Body of pancreas (tissue), 4 donors: ENCODE measurements at regions not wholly inside any gene's neighbourhood (a gene's known extent, or its start where the extent isn't known, plus 50 kb on each side); places are given as distances from the start of the nearest gene placed in this dataset.

Source experiments
- ATAC-seq: fragments of 150-250 bp; one replicate; pipeline ENCODE4 v1.9.1; 2016
- DNase-seq, 4 donors: peaks; one replicate each; pipeline ENCODE4 v3.0.0-alpha.2; 2019
- H3K27ac ChIP-seq, 4 donors: fragments of 200-600 bp; sonication (generic); 1 replicate in 3 of 4; 2 replicates in 1 of 4; pipeline versions ENCODE4 v1.5.1 to v1.6.1; 2016 to 2019; ENCODE audit warnings: mild to moderate bottlenecking in 1 of 4, mixed read lengths in 1 of 4, moderate library complexity in 1 of 4
- H3K27me3 ChIP-seq, 2 donors: fragments of 200-600 bp; sonication (generic); one replicate each; pipeline ENCODE4 v1.6.0; 2016; ENCODE audit warnings: mild to moderate bottlenecking in 1 of 2
- H3K36me3 ChIP-seq, 2 donors: fragments of 200-600 bp; sonication (generic); replicated peaks in 1 of 2; 2 replicates each; pipeline ENCODE4 v1.5.1; 2016; ENCODE audit warnings: low read depth in 2 of 2; ENCODE audit not compliant: insufficient read depth in 1 of 2
- H3K4me1 ChIP-seq: fragments of 200-600 bp; sonication (generic); one replicate; pipeline ENCODE4 v1.6.0; 2016
- H3K4me3 ChIP-seq, 2 donors: fragments of 200-600 bp; sonication (generic); 1 replicate in 1 of 2; 2 replicates in 1 of 2; pipeline ENCODE4 v1.5.1; 2016 to 2019
- H3K9me3 ChIP-seq, 3 donors: fragments of 200-600 bp; sonication (generic); 1 replicate in 2 of 3; 2 replicates in 1 of 3; pipeline ENCODE4 v1.5.1; 2016
- CTCF ChIP-seq, 7 experiments: fragments of 450-650 bp in 4 of 7; fragments of 200-600 bp in 3 of 7; sonication (generic) in 3 of 7; IDR thresholded peaks; one replicate each; pipeline ENCODE4 v1.5.1; 2016 to 2019; ENCODE audit warnings: antibody characterized with exemption in 7 of 7
- POLR2A ChIP-seq, 3 donors: fragments of 450-650 bp; IDR thresholded peaks; one replicate each; pipeline ENCODE4 v1.6.1; 2016; ENCODE audit warnings: antibody characterized with exemption in 3 of 3, mild to moderate bottlenecking in 2 of 3
- WGBS, 2 donors: methylation state at CpG; one replicate each; pipeline ENCODE4 v1.1.5; 2017; 5-methylcytosine and 5-hydroxymethylcytosine counted together
- intact Hi-C: fragments of 100-400 bp; cut with DNase I; formaldehyde crosslinking; loops from one replicate; pipeline ENCODE4 v1.15.1; 2023

GRCh38 chr12:82054566-82054965 lies 295.4 kb upstream of the PPFIA2 start:
- no peak for ATAC-seq
- 65 to 71% methylated on average over 2 of the region's 2 CpGs for WGBS, 2 donors
- TF ChIP-seq CTCF (IDR thresholded peaks at IDR 0.05), result no peak
- TF ChIP-seq POLR2A (IDR thresholded peaks at IDR 0.05), result no peak
- no peaks in the 10 kb centered on the region for H3K9me3 ChIP-seq
- H3K27ac ChIP-seq, result no peak overlapping the region
- H3K36me3 ChIP-seq, result no peaks in the 10 kb centered on the region
- intact Hi-C loops, result no loop called here
- no peak overlapping the region for H3K4me3 ChIP-seq
- no peaks in the 10 kb centered on the region for H3K27me3 ChIP-seq
- no peak for DNase-seq
- H3K4me1 ChIP-seq, result no peaks in the 10 kb centered on the region

GRCh38 chr12:82047446-82047845 lies 288.3 kb upstream of the PPFIA2 start:
- H3K27ac ChIP-seq, result no peak overlapping the region
- WGBS, 2 donors, result 44 to 59% methylated on average over 2 of the region's 2 CpGs
- DNase-seq (no peak), ATAC-seq (no peak)
- intact Hi-C loops, result no loop called here
- no peak overlapping the region for H3K4me3 ChIP-seq
- H3K4me1 ChIP-seq, result no peaks in the 10 kb centered on the region
- no peaks in the 10 kb centered on the region for H3K36me3 ChIP-seq
- TF ChIP-seq POLR2A (IDR thresholded peaks at IDR 0.05) (no peak), CTCF (IDR thresholded peaks at IDR 0.05) (no peak)
- H3K9me3 ChIP-seq, result no peaks in the 10 kb centered on the region
- H3K27me3 ChIP-seq, result no peaks in the 10 kb centered on the region

GRCh38 chr12:82040987-82041743 lies 282.0 kb upstream of the PPFIA2 start:
- intact Hi-C loops, result no loop called here
- 47 to 61% methylated on average over 2 of the region's 2 CpGs for WGBS, 2 donors
- H3K4me3 ChIP-seq, result no peak overlapping the region
- no peaks in the 10 kb centered on the region for H3K4me1 ChIP-seq
- no peaks in the 10 kb centered on the region for H3K27me3 ChIP-seq
- TF ChIP-seq CTCF (IDR thresholded peaks at IDR 0.05), result no peak
- no peak for TF ChIP-seq POLR2A (IDR thresholded peaks at IDR 0.05)
- no peak for ATAC-seq
- H3K36me3 ChIP-seq, result no peaks in the 10 kb centered on the region
- H3K9me3 ChIP-seq, result no peaks in the 10 kb centered on the region
- no peak overlapping the region for H3K27ac ChIP-seq
- DNase-seq, result no peak

- ATAC-seq (no peak), DNase-seq (no peak)
- no peaks in the 10 kb centered on the region for H3K27me3 ChIP-seq
- TF ChIP-seq CTCF (IDR thresholded peaks at IDR 0.05), result no peak
- no peak for TF ChIP-seq POLR2A (IDR thresholded peaks at IDR 0.05)
- no peaks in the 10 kb centered on the region for H3K36me3 ChIP-seq
- H3K4me3 ChIP-seq, result no peak overlapping the region
- H3K9me3 ChIP-seq, result no peaks in the 10 kb centered on the region
- no peak overlapping the region for H3K27ac ChIP-seq
- intact Hi-C loops, result no loop called here
- H3K4me1 ChIP-seq, result no peaks in the 10 kb centered on the region
Measured at GRCh38 chr12:82034769-82035168, 275.6 kb upstream of the PPFIA2 start.

GRCh38 chr12:82029936-82030335 lies 270.8 kb upstream of the PPFIA2 start:
- Histone ChIP-seq H3K27me3 (no peaks in the 10 kb centered on the region), H3K4me3 (no peak overlapping the region), H3K4me1 (no peaks in the 10 kb centered on the region), H3K36me3 (no peaks in the 10 kb centered on the region), H3K27ac (no peak overlapping the region), H3K9me3 (no peaks in the 10 kb centered on the region)
- TF ChIP-seq POLR2A (IDR thresholded peaks at IDR 0.05), result no peak
- TF ChIP-seq CTCF (IDR thresholded peaks at IDR 0.05), result no peak
- WGBS, 2 donors, result 73 to 79% methylated on average over 1 of the region's 1 CpG
- no peak for ATAC-seq
- intact Hi-C loops, result no loop called here
- no peak for DNase-seq
